ENCODE measurements at regions not wholly inside any gene's neighbourhood (a gene's known extent, or its start where the extent isn't known, plus 50 kb on each side); places are given as distances from the start of the nearest gene placed in this dataset.
"Not testable (repeated sequence)": the region's sequence is repeated elsewhere in the genome, so short reads cannot be mapped to it uniquely, and the experiment has no call there.

- not testable (repeated sequence) for H3K27me3 ChIP-seq (ENCODE audit: control insufficient read depth, insufficient read depth, low read length); H3K4me3 ChIP-seq (ENCODE audit: low read depth, low read length); H3K27ac ChIP-seq (ENCODE audit: insufficient read depth, low read length, poor library complexity, severe bottlenecking); H3K4me1 ChIP-seq (ENCODE audit: control insufficient read depth, insufficient read depth, low read length, poor library complexity, severe bottlenecking); H3K27ac Mint-ChIP-seq; H3K4me3 Mint-ChIP-seq; H3K9me3 ChIP-seq (ENCODE audit: control insufficient read depth in 2 of 2, low read length in 2 of 2); H3K36me3 Mint-ChIP-seq; H3K36me3 ChIP-seq (ENCODE audit: control insufficient read depth, insufficient read depth, low read length); H3K27me3 Mint-ChIP-seq; DNase-seq; ATAC-seq (ENCODE audit: low read depth in 2 of 2); H3K4me1 Mint-ChIP-seq
- peaks cover 0 to 12% (median 3%) of the 10 kb centered on the region in 7 donors for H3K9me3 Mint-ChIP-seq
These were observed 124.3 kb upstream of the CCNG1 start for GRCh38 chr5:163313049-163313448.

DNA sequence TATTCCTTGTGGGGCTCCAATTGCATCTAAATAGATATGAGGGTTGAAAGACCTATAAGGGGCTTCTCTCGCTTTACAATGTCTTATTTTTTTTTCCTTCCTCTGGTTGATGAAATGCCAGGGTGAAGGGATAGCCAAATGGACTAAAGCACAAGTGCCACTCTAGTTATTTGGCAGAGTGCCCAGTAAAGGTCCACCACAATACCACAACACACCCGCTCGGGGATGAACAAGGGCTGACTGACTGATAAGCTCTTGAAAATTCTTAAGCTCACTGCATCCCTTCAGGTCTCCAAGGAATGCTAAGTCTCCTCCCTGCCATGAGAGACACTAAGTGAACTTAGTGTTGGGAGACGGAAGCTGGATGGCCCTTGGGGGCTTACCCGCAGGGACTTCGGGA, 121.0 kb upstream of the CCNG1 start:
- not testable (repeated sequence) for H3K4me3 ChIP-seq (ENCODE audit: low read depth, low read length); H3K27me3 ChIP-seq (ENCODE audit: control insufficient read depth, insufficient read depth, low read length); H3K27ac Mint-ChIP-seq; DNase-seq; ATAC-seq (ENCODE audit: low read depth in 2 of 2); H3K4me1 Mint-ChIP-seq; H3K9me3 ChIP-seq (ENCODE audit: control insufficient read depth in 2 of 2, low read length in 2 of 2); H3K4me1 ChIP-seq (ENCODE audit: control insufficient read depth, insufficient read depth, low read length, poor library complexity, severe bottlenecking); H3K4me3 Mint-ChIP-seq; H3K36me3 ChIP-seq (ENCODE audit: control insufficient read depth, insufficient read depth, low read length); H3K27ac ChIP-seq (ENCODE audit: insufficient read depth, low read length, poor library complexity, severe bottlenecking); H3K36me3 Mint-ChIP-seq; H3K27me3 Mint-ChIP-seq
- peaks cover 0 to 12% (median 3%) of the 10 kb centered on the region in 7 donors for H3K9me3 Mint-ChIP-seq

DNA sequence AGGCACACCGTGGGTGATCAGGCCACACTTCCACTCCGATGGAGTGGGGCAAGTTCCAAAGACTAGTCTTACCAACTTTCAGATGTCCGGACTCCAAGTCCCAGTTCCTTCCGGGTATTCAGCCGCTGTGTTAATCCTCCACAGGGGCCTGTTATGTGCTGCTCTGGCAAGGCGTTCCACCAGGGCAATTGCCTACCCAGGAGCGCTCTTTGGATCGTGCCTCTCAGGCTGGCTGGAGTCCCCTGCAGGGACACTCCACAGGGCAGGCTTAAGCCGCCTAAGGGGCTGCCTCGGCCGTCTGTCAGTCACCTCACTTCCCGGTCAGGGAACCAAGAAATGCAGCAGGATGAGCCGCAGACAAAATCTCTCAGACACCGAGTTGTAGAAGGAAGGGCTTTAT, 118.7 kb upstream of the CCNG1 start:
- Histone ChIP-seq H3K27me3 (ENCODE audit: control insufficient read depth, insufficient read depth, low read length) (no peaks in the 10 kb centered on the region), H3K27ac (ENCODE audit: insufficient read depth, low read length, poor library complexity, severe bottlenecking) (no peak overlapping the region), H3K4me1 (ENCODE audit: control insufficient read depth, insufficient read depth, low read length, poor library complexity, severe bottlenecking) (no peaks in the 10 kb centered on the region), H3K9me3 (ENCODE audit: control insufficient read depth in 2 of 2, low read length in 2 of 2) (no peaks in the 10 kb centered on the region), H3K36me3 (ENCODE audit: control insufficient read depth, insufficient read depth, low read length) (no peaks in the 10 kb centered on the region), H3K4me3 (ENCODE audit: low read depth, low read length) (no peak overlapping the region)
- DNase-seq: no peak
- H3K36me3 Mint-ChIP-seq: no peaks in the 10 kb centered on the region
- peaks cover 0 to 2% (median 0%) of the 10 kb centered on the region in 7 donors for H3K9me3 Mint-ChIP-seq
- peaks cover 0 to 2% (median 0%) of the 10 kb centered on the region in 4 donors for H3K4me1 Mint-ChIP-seq
- H3K27me3 Mint-ChIP-seq: no peaks in the 10 kb centered on the region
- H3K27ac Mint-ChIP-seq: no peak overlapping the region
- ATAC-seq (ENCODE audit: low read depth in 2 of 2): no peak
- no peak overlapping the region for H3K4me3 Mint-ChIP-seq

DNA sequence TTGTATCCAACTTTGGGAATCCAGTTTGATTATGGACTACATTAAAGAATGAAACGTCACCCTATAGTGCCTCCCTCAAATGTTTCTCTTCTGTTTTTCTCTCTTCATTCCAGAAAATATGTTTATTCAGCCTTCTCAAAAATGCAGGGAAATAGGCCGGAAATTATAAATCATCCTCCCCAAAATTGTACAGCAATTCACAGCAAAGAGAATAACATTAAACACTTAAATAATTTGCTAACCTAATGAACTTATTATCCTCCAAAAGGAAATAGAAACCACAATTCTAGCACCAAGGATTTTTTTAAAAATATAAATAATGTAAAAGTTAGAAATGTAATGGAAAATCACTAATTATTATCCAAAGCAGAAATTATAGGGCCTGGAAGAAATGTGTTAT, 115.9 kb upstream of the CCNG1 start:
- no peaks in the 10 kb centered on the region for H3K27me3 Mint-ChIP-seq
- no peaks in the 10 kb centered on the region for H3K27me3 ChIP-seq (ENCODE audit: control insufficient read depth, insufficient read depth, low read length)
- H3K9me3 ChIP-seq (ENCODE audit: control insufficient read depth in 2 of 2, low read length in 2 of 2): no peaks in the 10 kb centered on the region
- H3K27ac Mint-ChIP-seq: no peak overlapping the region
- no peaks in the 10 kb centered on the region for H3K4me1 ChIP-seq (ENCODE audit: control insufficient read depth, insufficient read depth, low read length, poor library complexity, severe bottlenecking)
- H3K4me1 Mint-ChIP-seq: peaks cover 0 to 2% (median 0%) of the 10 kb centered on the region in 4 donors
- no peaks in the 10 kb centered on the region for H3K36me3 Mint-ChIP-seq
- H3K27ac ChIP-seq (ENCODE audit: insufficient read depth, low read length, poor library complexity, severe bottlenecking): no peak overlapping the region
- H3K36me3 ChIP-seq (ENCODE audit: control insufficient read depth, insufficient read depth, low read length): no peaks in the 10 kb centered on the region
- H3K4me3 Mint-ChIP-seq: no peak overlapping the region
- H3K9me3 Mint-ChIP-seq: peaks cover 0 to 2% (median 0%) of the 10 kb centered on the region in 7 donors
- H3K4me3 ChIP-seq (ENCODE audit: low read depth, low read length): no peak overlapping the region
- DNase-seq: no peak
- ATAC-seq (ENCODE audit: low read depth in 2 of 2): no peak

- Histone ChIP-seq H3K27me3 (ENCODE audit: control insufficient read depth, insufficient read depth, low read length) (no peaks in the 10 kb centered on the region), H3K27ac (ENCODE audit: insufficient read depth, low read length, poor library complexity, severe bottlenecking) (no peak overlapping the region), H3K36me3 (ENCODE audit: control insufficient read depth, insufficient read depth, low read length) (no peaks in the 10 kb centered on the region), H3K4me3 (ENCODE audit: low read depth, low read length) (no peak overlapping the region), H3K4me1 (ENCODE audit: control insufficient read depth, insufficient read depth, low read length, poor library complexity, severe bottlenecking) (no peaks in the 10 kb centered on the region), H3K9me3 (ENCODE audit: control insufficient read depth in 2 of 2, low read length in 2 of 2) (no peaks in the 10 kb centered on the region)
- Mint-ChIP-seq H3K36me3 (no peaks in the 10 kb centered on the region), H3K27ac (no peak overlapping the region), H3K27me3 (peaks cover 6% of the 10 kb centered on the region), H3K4me3 (no peak overlapping the region), H3K9me3 (peaks cover 0 to 5% (median 0%) of the 10 kb centered on the region in 7 donors), H3K4me1 (no peaks in the 10 kb centered on the region)
- DNase-seq (no peak), ATAC-seq (ENCODE audit: low read depth in 2 of 2) (no peak)
These were observed 106.4 kb upstream of the CCNG1 start for GRCh38 chr5:163330723-163331668.

GRCh38 chr5:163336074-163336473, 101.3 kb upstream of the CCNG1 start:
- H3K27ac ChIP-seq (ENCODE audit: insufficient read depth, low read length, poor library complexity, severe bottlenecking); H3K36me3 ChIP-seq (ENCODE audit: control insufficient read depth, insufficient read depth, low read length); H3K27me3 Mint-ChIP-seq; ATAC-seq (ENCODE audit: low read depth in 2 of 2); DNase-seq; H3K4me3 ChIP-seq (ENCODE audit: low read depth, low read length); H3K4me1 Mint-ChIP-seq; H3K27me3 ChIP-seq (ENCODE audit: control insufficient read depth, insufficient read depth, low read length); H3K4me1 ChIP-seq (ENCODE audit: control insufficient read depth, insufficient read depth, low read length, poor library complexity, severe bottlenecking); H3K4me3 Mint-ChIP-seq; H3K9me3 ChIP-seq (ENCODE audit: control insufficient read depth in 2 of 2, low read length in 2 of 2); H3K36me3 Mint-ChIP-seq; H3K27ac Mint-ChIP-seq; H3K9me3 Mint-ChIP-seq: not testable (repeated sequence)

- Mint-ChIP-seq H3K27ac (no peak overlapping the region), H3K9me3 (peaks cover 0 to 2% (median 0%) of the 10 kb centered on the region in 7 donors), H3K4me1 (no peaks in the 10 kb centered on the region), H3K36me3 (no peaks in the 10 kb centered on the region), H3K27me3 (no peaks in the 10 kb centered on the region), H3K4me3 (no peak overlapping the region)
- no peak for DNase-seq
- Histone ChIP-seq H3K9me3 (ENCODE audit: control insufficient read depth in 2 of 2, low read length in 2 of 2) (no peaks in the 10 kb centered on the region), H3K4me1 (ENCODE audit: control insufficient read depth, insufficient read depth, low read length, poor library complexity, severe bottlenecking) (no peaks in the 10 kb centered on the region), H3K4me3 (ENCODE audit: low read depth, low read length) (no peak overlapping the region), H3K36me3 (ENCODE audit: control insufficient read depth, insufficient read depth, low read length) (no peaks in the 10 kb centered on the region), H3K27ac (ENCODE audit: insufficient read depth, low read length, poor library complexity, severe bottlenecking) (no peak overlapping the region), H3K27me3 (ENCODE audit: control insufficient read depth, insufficient read depth, low read length) (no peaks in the 10 kb centered on the region)
- ATAC-seq (ENCODE audit: low read depth in 2 of 2): no peak
These were observed 98.2 kb upstream of the CCNG1 start for GRCh38 chr5:163339148-163339547.

GRCh38 chr5:163340378-163340777, 97.0 kb upstream of the CCNG1 start:
- H3K4me1 Mint-ChIP-seq; DNase-seq; H3K9me3 ChIP-seq (ENCODE audit: control insufficient read depth in 2 of 2, low read length in 2 of 2); ATAC-seq (ENCODE audit: low read depth in 2 of 2); H3K27ac Mint-ChIP-seq; H3K9me3 Mint-ChIP-seq; H3K36me3 ChIP-seq (ENCODE audit: control insufficient read depth, insufficient read depth, low read length); H3K27me3 ChIP-seq (ENCODE audit: control insufficient read depth, insufficient read depth, low read length); H3K27ac ChIP-seq (ENCODE audit: insufficient read depth, low read length, poor library complexity, severe bottlenecking); H3K36me3 Mint-ChIP-seq; H3K27me3 Mint-ChIP-seq; H3K4me1 ChIP-seq (ENCODE audit: control insufficient read depth, insufficient read depth, low read length, poor library complexity, severe bottlenecking); H3K4me3 ChIP-seq (ENCODE audit: low read depth, low read length); H3K4me3 Mint-ChIP-seq: not testable (repeated sequence)

Data from CD4-positive, CD25-positive, alpha-beta regulatory T cell (primary cell).